Loucy (cell line): ENCODE measurements at regions not wholly inside any gene's neighbourhood (a gene's known extent, or its start where the extent isn't known, plus 50 kb on each side); places are given as distances from the start of the nearest gene placed in this dataset.

Experiments used
- H2AFZ ChIP-seq: fragments of 200-600 bp; sonication (generic); 2 replicates; pipeline ENCODE4 v1.6.0; 2016; ENCODE audit warnings: antibody characterized with exemption, mild to moderate bottlenecking, low read length, moderate library complexity
- H3F3A ChIP-seq: fragments of 200-600 bp; 2 replicates; pipeline ENCODE4 v1.6.0; 2016; ENCODE audit warnings: antibody characterized with exemption, low read depth, mild to moderate bottlenecking
- H3K27me3 ChIP-seq: fragments of 200-600 bp; sonication (generic); 2 replicates; pipeline ENCODE4 v1.6.1; 2014; ENCODE audit warnings: low read length, mild to moderate bottlenecking; ENCODE audit not compliant: insufficient read depth, poor library complexity, severe bottlenecking
- H3K36me3 ChIP-seq: fragments of 200-600 bp; sonication (generic); 2 replicates; pipeline ENCODE4 v1.6.1; 2016; ENCODE audit warnings: low read length; ENCODE audit not compliant: insufficient read depth
- H3K4me1 ChIP-seq: fragments of 200-600 bp; sonication (generic); 2 replicates; pipeline ENCODE4 v1.5.1; 2014; ENCODE audit warnings: low read length, mild to moderate bottlenecking; ENCODE audit not compliant: insufficient read depth, poor library complexity, severe bottlenecking
- H3K4me2 ChIP-seq: fragments of 200-600 bp; sonication (generic); 2 replicates; pipeline ENCODE4 v1.6.0; 2014; ENCODE audit warnings: antibody characterized with exemption, low read length, low read depth, mild to moderate bottlenecking; ENCODE audit not compliant: poor library complexity, severe bottlenecking
- H3K4me3 ChIP-seq: fragments of 200-600 bp; sonication (generic); 2 replicates; pipeline ENCODE4 v1.5.1; 2014; ENCODE audit warnings: low read length, mild to moderate bottlenecking, mixed read lengths; ENCODE audit not compliant: poor library complexity, severe bottlenecking
- H3K79me2 ChIP-seq: fragments of 200-600 bp; sonication (generic); 2 replicates; pipeline ENCODE4 v1.6.1; 2014; ENCODE audit warnings: low read length; ENCODE audit not compliant: insufficient read depth
- H3K9ac ChIP-seq: fragments of 200-600 bp; sonication (generic); 2 replicates; pipeline ENCODE4 v1.6.0; 2014; ENCODE audit warnings: mild to moderate bottlenecking, low read depth, low read length, moderate library complexity; ENCODE audit not compliant: poor library complexity, severe bottlenecking
- H3K9me2 ChIP-seq: fragments of 200-600 bp; sonication (generic); replicated peaks from 2 replicates; pipeline ENCODE4 v1.6.1; 2016; ENCODE audit warnings: low read depth, low read length, mixed read lengths
- H3K9me3 ChIP-seq: fragments of 200-600 bp; sonication (generic); 2 replicates; pipeline ENCODE4 v1.6.1; 2014; ENCODE audit warnings: mild to moderate bottlenecking, antibody characterized with exemption, low read length, low read depth; ENCODE audit not compliant: insufficient read depth
- H4K20me1 ChIP-seq: fragments of 200-600 bp; sonication (generic); 2 replicates; pipeline ENCODE4 v1.6.0; 2014; ENCODE audit warnings: antibody characterized with exemption, low read length, mild to moderate bottlenecking; ENCODE audit not compliant: insufficient read depth, poor library complexity, severe bottlenecking
- EZH2phosphoT487 ChIP-seq: fragments of 200-600 bp; IDR thresholded peaks from 2 replicates; pipeline ENCODE4 v1.6.1; 2018; ENCODE audit warnings: antibody characterized with exemption, mild to moderate bottlenecking, moderate library complexity, borderline replicate concordance
- TF ChIP-seq, protein P1 (sequence below): fragments of 200-600 bp; sonication (generic); conservative IDR thresholded peaks from 2 replicates; pipeline ENCODE4 v1.5.1; 2014; ENCODE audit warnings: mild to moderate bottlenecking, antibody characterized with exemption, low read length

DNA sequence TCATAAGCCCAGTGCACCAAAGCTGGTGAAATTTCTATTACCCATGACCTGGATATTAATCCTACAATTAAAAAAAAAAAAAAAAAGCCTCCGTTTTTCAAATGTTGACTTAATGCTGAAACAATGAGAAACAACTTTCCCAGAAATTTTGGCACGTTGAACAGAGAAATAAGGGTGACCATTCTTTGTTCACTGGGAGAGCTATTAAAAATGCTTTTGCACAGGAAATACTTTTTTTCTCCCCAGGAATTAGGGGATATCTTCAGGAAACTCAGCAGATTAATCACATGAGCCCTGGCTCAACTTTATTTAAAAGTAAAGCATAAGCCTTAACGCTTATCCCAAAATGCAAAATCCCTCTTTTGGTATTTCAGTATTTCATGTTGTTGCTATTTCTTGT lies 54.8 kb upstream of the FLRT2 start:
- Histone ChIP-seq H4K20me1 (no peaks in the 10 kb centered on the region), H3K79me2 (no peaks in the 10 kb centered on the region), H3K4me3 (no peak overlapping the region), H2AFZ (no peak overlapping the region), H3K9me2 (no peaks in the 10 kb centered on the region), H3K36me3 (no peaks in the 10 kb centered on the region), H3K9me3 (no peaks in the 10 kb centered on the region), H3K27me3 (no peaks in the 10 kb centered on the region), H3K4me1 (no peaks in the 10 kb centered on the region), H3K4me2 (no peak overlapping the region), H3F3A (no peaks in the 10 kb centered on the region), H3K9ac (no peak overlapping the region)
- TF ChIP-seq, protein P1, sequence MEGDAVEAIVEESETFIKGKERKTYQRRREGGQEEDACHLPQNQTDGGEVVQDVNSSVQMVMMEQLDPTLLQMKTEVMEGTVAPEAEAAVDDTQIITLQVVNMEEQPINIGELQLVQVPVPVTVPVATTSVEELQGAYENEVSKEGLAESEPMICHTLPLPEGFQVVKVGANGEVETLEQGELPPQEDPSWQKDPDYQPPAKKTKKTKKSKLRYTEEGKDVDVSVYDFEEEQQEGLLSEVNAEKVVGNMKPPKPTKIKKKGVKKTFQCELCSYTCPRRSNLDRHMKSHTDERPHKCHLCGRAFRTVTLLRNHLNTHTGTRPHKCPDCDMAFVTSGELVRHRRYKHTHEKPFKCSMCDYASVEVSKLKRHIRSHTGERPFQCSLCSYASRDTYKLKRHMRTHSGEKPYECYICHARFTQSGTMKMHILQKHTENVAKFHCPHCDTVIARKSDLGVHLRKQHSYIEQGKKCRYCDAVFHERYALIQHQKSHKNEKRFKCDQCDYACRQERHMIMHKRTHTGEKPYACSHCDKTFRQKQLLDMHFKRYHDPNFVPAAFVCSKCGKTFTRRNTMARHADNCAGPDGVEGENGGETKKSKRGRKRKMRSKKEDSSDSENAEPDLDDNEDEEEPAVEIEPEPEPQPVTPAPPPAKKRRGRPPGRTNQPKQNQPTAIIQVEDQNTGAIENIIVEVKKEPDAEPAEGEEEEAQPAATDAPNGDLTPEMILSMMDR = no peak
- TF ChIP-seq EZH2phosphoT487 = no peak

DNA sequence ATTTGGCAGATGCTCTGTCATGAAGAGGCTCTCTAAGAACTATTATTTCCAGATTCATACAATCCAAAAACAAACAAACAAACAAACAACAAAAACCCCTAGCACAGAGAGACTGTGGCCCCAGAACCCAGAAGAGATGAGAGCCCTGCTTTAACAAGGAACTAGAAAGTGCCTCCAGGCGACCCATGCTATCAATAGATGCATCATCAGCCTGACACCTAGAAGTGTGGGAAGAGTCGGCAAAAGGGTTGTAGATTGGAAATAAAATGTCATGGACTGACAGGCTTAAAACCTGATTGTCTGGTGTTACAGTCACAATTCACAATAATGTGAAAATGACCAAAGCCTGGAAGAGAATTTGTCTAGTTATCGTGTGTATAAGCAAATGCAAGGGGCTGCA lies 50.6 kb upstream of the FLRT2 start:
- Histone ChIP-seq H3K9ac (no peak overlapping the region), H3K4me3 (no peak overlapping the region), H3K27me3 (no peaks in the 10 kb centered on the region), H3K36me3 (no peaks in the 10 kb centered on the region), H3K9me3 (no peaks in the 10 kb centered on the region), H3K4me1 (peaks cover 5% of the 10 kb centered on the region), H2AFZ (no peak overlapping the region), H3K4me2 (no peak overlapping the region), H3F3A (no peaks in the 10 kb centered on the region), H4K20me1 (no peaks in the 10 kb centered on the region), H3K79me2 (no peaks in the 10 kb centered on the region), H3K9me2 (no peaks in the 10 kb centered on the region)
- TF ChIP-seq EZH2phosphoT487 = no peak
- TF ChIP-seq, protein P1 = no peak

DNA sequence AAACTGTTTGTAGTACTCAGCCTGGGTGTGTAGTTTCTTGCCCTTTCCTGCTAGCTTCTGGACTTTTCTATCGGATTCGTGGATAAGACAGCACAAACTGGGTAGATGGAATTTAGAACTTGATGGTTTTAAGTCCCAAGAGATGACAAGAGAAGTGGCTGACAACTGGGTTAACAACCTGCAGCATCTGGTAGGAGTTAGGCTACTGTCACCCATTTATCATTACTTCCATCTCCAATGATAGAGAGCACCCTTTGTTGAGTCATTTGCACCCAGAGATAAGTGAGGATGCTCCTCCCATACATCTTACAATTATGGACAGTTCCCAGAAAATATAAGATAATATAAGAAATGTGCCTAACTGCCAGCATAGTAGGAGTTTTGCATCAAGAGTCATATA lies 50.2 kb upstream of the FLRT2 start:
- Histone ChIP-seq H3K9me3 (no peaks in the 10 kb centered on the region), H3K36me3 (no peaks in the 10 kb centered on the region)
- TF ChIP-seq EZH2phosphoT487 = no peak
- TF ChIP-seq, protein P1 = no peak

More for the DNA sequence above, 50.2 kb upstream of the FLRT2 start:
- no peak overlapping the region for H3K9ac ChIP-seq
- no peaks in the 10 kb centered on the region for H4K20me1 ChIP-seq
- peaks cover 5% of the 10 kb centered on the region for H3K4me1 ChIP-seq
- no peaks in the 10 kb centered on the region for H3K79me2 ChIP-seq
- H3K9me2 ChIP-seq = no peaks in the 10 kb centered on the region
- H3F3A ChIP-seq = no peaks in the 10 kb centered on the region
- H3K27me3 ChIP-seq = no peaks in the 10 kb centered on the region
- H3K4me2 ChIP-seq = no peak overlapping the region
- no peak overlapping the region for H3K4me3 ChIP-seq
- no peak overlapping the region for H2AFZ ChIP-seq
